ENCODE measurements at regions not wholly inside any gene's neighbourhood (a gene's known extent, or its start where the extent isn't known, plus 50 kb on each side); places are given as distances from the start of the nearest gene placed in this dataset.

DNA sequence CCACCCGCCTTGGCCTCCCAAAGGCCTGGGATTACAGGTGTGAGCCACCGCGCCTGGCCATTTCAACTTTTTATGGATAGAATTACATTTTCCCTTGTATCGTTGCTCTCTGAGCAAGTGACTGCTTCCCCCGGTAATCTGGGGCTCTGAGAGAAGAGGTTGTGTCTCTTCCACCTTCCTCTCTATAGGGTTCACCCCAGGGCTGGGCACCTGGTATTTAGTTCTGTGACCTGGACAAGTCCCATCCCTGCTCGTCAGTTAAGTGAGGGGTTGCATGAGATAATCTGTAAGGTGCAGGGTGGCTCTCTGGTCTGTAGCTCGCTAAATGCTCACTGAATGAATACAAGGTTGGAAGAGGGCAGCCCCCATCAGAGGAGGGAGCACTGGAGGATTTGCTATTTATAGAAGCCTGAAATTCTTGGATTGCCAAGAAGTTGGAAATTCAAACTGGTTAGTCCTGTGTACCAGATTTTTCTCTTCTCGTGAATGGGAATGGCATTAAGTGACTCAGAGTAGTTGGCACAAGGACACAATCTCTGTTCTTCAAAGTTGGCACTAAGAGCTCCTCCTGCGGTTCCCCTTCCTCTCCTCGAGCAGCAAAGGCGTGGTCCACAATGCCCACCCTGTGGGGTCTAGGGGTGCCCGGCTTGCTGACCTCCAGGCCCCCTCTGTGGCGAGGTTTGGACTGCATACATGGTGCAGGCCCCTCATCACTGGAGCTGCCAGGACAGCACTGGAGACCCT is 68.1 kb upstream of the DLG1 start:
- Mint-ChIP-seq H3K27me3 (ENCODE audit: insufficient read depth) (no peaks in the 10 kb centered on the region), H3K36me3 (ENCODE audit: low read depth) (no peaks in the 10 kb centered on the region), H3K4me1 (peaks cover 37% of the 10 kb centered on the region), H3K4me3 (no peak overlapping the region), H3K9me3 (peaks cover 2% of the 10 kb centered on the region), H3K27ac (no peak overlapping the region)
- Histone ChIP-seq H3K4me1 (ENCODE audit: control insufficient read depth, insufficient read depth, low read length) (peaks cover 16% of the 10 kb centered on the region), H3K27ac (ENCODE audit: low read depth, low read length) (no peak overlapping the region), H3K36me3 (ENCODE audit: control insufficient read depth, insufficient read depth, low read length) (no peaks in the 10 kb centered on the region), H3K9me3 (ENCODE audit: control insufficient read depth, low read length) (peaks cover 4% of the 10 kb centered on the region), H3K4me3 (ENCODE audit: low read length) (no peak overlapping the region), H3K9ac (ENCODE audit: extremely low read depth, low read length, poor library complexity, severe bottlenecking) (no peak overlapping the region), H3K27me3 (ENCODE audit: control insufficient read depth, insufficient read depth, low read length, poor library complexity, severe bottlenecking) (no peaks in the 10 kb centered on the region)
- no peak for DNase-seq
- TF ChIP-seq CTCF (conservative IDR thresholded peaks at IDR 0.05) = no peak
- WGBS, 2 experiments (ENCODE audit: insufficient coverage in 1 of 2, insufficient read length in 1 of 2) = 91 to 92% methylated on average over 9 to 13 of the region's 13 CpGs

DNA sequence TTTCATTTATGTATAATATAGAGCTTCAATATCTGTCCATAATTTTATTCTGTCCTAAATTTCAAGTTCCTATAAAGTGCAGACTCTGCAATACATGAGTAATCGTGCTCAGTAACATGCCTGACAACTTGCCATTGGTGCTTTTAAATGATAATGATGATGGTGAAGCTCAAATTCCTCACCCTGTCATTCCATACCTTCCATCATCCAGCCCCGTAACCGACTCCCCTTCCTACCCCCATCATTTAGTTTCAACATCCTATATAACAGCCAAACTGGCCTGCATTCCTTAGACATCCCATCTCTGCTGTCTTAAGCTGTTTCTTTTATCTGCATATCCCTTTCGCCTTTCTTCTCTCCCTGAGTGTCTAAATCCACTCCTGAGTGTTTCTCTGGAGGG is 67.2 kb upstream of the DLG1 start:
- Mint-ChIP-seq H3K4me3 (no peak overlapping the region), H3K27ac (no peak overlapping the region), H3K36me3 (ENCODE audit: low read depth) (peaks cover 6% of the 10 kb centered on the region), H3K4me1 (peaks cover 37% of the 10 kb centered on the region), H3K27me3 (ENCODE audit: insufficient read depth) (no peaks in the 10 kb centered on the region), H3K9me3 (peaks cover 10% of the 10 kb centered on the region)
- H3K36me3 ChIP-seq (ENCODE audit: control insufficient read depth, insufficient read depth, low read length) = no peaks in the 10 kb centered on the region
- DNase-seq = no peak
- 92 to 97% methylated on average over 3 of the region's 4 CpGs for WGBS, 2 experiments (ENCODE audit: insufficient coverage in 1 of 2, insufficient read length in 1 of 2)
- H3K9ac ChIP-seq (ENCODE audit: extremely low read depth, low read length, poor library complexity, severe bottlenecking) = no peak overlapping the region
- no peak for TF ChIP-seq CTCF (conservative IDR thresholded peaks at IDR 0.05)
- H3K27ac ChIP-seq (ENCODE audit: low read depth, low read length) = no peak overlapping the region
- H3K4me3 ChIP-seq (ENCODE audit: low read length) = no peak overlapping the region
- H3K4me1 ChIP-seq (ENCODE audit: control insufficient read depth, insufficient read depth, low read length) = peaks cover 16% of the 10 kb centered on the region
- H3K9me3 ChIP-seq (ENCODE audit: control insufficient read depth, low read length) = peaks cover 13% of the 10 kb centered on the region
- no peaks in the 10 kb centered on the region for H3K27me3 ChIP-seq (ENCODE audit: control insufficient read depth, insufficient read depth, low read length, poor library complexity, severe bottlenecking)

- DNase-seq = no peak
- Mint-ChIP-seq H3K4me1 (peaks cover 37% of the 10 kb centered on the region), H3K4me3 (no peak overlapping the region)
Observed at GRCh38 chr3:197364410-197365071, 66.1 kb upstream of the DLG1 start.

More at GRCh38 chr3:197364410-197365071, 66.1 kb upstream of the DLG1 start:
- H3K27ac ChIP-seq (ENCODE audit: low read depth, low read length) = no peak overlapping the region
- Mint-ChIP-seq H3K27me3 (ENCODE audit: insufficient read depth) (no peaks in the 10 kb centered on the region), H3K9me3 (peaks cover 21% of the 10 kb centered on the region), H3K27ac (peak overlapping the region; percentile 37), H3K36me3 (ENCODE audit: low read depth) (peaks cover 11% of the 10 kb centered on the region)
- no peak for TF ChIP-seq CTCF (conservative IDR thresholded peaks at IDR 0.05)
- H3K4me3 ChIP-seq (ENCODE audit: low read length) = no peak overlapping the region
- H3K9me3 ChIP-seq (ENCODE audit: control insufficient read depth, low read length) = peaks cover 24% of the 10 kb centered on the region
- H3K9ac ChIP-seq (ENCODE audit: extremely low read depth, low read length, poor library complexity, severe bottlenecking) = no peak overlapping the region
- no peaks in the 10 kb centered on the region for H3K36me3 ChIP-seq (ENCODE audit: control insufficient read depth, insufficient read depth, low read length)
- H3K27me3 ChIP-seq (ENCODE audit: control insufficient read depth, insufficient read depth, low read length, poor library complexity, severe bottlenecking) = no peaks in the 10 kb centered on the region
- peaks cover 16% of the 10 kb centered on the region for H3K4me1 ChIP-seq (ENCODE audit: control insufficient read depth, insufficient read depth, low read length)
- 84 to 89% methylated on average over 6 to 9 of the region's 9 CpGs for WGBS, 2 experiments (ENCODE audit: insufficient coverage in 1 of 2, insufficient read length in 1 of 2)
